Dedifferentiated amniotic fluid mesenchymal stem cell (primary cell): ENCODE measurements at regions not wholly inside any gene's neighbourhood (a gene's known extent, or its start where the extent isn't known, plus 50 kb on each side); places are given as distances from the start of the nearest gene placed in this dataset.
"Not testable (repeated sequence)": the region's sequence is repeated elsewhere in the genome, so short reads cannot be mapped to it uniquely, and the experiment has no call there.

Experiments used
- DNase-seq: peaks from one replicate; pipeline ENCODE4 v3.0.0-alpha.2; 2016; ENCODE audit errors: extremely low spot score

DNA sequence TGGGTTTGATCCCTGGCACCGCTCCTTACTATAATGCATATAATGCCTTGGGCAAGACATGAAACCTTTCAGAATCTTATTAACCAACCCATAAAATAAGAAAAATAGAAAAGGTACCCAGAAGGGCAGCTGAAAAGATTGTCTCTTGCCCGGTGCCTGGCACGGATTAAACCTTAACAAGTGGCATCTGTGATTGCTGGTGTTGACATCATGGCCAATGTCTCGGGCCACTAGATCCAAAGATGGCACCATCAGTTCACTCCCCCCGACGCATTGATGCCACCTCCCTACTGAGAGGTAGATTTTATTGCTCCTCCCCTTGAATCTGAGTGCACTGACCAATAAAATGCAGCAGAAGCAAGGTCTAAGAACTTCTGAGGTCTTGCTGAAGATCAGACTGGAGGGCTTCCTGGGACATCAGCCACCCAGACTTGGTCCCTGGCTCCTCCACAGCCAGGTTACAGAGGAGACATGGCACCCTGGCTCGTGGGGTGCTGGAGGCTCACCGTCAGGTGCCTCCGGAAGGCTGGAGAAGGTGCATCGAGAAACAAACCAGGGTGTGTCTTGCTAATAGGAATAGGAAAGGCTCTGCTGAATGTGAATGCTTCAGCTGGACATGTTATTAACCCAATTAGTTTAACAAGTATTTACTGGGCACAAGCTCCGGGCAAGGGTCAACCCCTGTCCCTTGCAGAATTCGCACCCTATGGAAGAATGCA, 80.0 kb upstream of the COL5A1 start:
- DNase-seq = no peak

DNA sequence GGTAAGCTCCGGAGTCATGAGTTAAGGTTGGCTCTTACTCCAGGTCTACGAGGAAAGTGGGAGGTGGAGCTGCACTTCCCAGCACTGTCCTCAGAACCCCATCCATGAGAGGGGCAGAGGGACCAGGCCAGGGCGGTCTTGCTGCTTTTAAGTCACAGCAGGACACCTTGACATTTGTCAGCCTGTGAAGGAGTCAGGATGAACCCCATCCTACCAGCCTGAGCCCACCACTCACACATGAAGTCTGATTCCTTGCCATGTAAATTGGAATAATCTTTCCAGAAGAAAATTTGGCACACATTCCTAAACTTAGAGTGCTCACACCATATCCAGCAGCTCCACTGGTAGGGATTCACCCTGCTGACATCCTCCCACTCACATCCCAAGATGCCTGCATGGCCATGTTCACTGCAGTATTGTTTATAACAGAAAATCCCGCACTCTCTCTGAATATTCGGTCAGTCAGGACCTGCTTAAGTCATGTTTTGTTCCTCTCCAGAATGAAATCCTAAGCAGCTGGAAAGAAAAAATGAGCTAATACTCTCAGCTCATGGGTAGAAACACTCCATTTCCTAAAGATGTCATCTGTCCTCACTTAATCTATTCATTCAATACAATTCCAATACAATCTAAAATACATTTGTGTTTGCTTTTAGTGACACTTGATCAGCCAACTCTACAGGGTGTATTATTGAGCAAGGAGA, 79.3 kb upstream of the COL5A1 start:
- no peak for DNase-seq

DNA sequence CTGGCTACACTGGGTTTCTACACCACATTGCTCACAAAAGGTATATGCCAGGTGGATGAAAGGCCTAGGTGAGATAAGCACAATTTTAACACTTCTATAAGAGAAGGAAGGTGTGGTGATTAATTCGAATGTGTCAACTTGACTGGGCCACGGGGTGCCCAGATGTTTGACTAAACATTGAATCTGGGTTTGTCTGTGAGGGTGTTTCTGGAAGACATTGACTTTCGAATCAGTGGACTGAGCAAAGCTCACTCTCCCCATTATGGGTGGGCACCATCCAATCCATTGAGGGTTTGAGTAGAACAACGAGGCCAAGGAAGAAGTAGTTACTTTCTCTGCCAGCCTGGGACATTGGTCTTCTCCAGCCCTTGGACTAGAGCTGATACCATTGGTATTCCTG, 78.2 kb upstream of the COL5A1 start:
- no peak for DNase-seq

DNA sequence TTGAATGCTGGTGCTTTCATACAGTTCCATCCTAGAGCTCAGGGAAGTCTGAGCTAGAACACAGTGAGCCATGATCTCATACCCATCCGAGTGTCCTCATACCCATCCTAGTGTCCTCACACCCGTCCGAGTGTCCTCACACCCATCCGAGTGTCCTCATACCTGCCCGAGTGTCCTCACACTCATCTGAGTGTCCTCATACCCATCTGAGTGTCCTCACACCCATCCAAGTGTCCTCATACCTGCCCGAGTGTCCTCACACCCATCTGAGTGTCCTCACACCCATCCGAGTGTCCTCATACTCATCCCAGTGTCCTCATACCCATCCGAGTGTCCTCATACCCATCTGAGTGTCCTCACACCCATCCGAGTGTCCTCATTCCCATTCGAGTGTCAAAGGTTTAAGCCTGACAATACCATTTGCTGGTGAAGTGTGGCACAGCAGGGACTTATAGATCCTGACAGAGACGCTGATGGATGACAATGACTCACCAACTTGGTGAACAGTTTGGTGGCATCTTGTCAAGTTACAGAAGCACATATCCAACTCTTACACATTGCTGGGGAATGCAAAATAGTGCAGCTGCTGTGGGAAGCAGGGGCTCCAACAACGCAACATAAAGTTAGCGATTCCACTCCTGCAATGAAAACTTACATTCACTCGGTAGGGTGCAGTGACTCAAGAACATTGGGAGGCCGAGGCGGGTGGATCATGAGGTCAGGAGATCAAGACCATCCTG, 77.0 kb upstream of the COL5A1 start:
- no peak for DNase-seq

DNA sequence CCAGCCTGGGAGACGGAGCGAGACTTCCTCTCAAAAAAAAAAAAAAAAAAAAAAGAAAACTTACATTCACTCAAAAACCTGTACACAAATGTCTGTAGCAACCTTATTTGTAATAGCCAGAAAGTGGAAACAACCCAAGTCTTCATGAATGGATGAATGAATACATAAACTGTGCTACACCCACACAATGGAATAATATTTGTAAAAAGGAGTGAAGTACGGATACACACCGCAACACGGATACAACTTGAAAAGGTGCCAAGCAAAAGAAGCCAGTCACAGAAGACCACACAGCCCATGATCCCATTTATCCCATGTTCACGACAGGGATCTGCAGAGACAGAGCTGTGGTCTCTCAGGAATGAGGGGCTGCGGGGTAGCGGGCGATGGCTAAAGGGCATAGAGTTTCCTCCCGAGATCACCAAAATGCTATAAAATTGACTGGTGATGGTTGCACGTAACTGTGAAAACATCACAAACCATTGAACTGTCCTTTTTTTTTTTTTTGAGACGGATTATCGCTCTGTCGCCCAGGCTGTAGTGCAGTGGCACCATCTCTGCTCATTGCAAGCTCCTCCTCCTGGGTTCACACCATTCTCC, 76.2 kb upstream of the COL5A1 start:
- no peak for DNase-seq

DNA sequence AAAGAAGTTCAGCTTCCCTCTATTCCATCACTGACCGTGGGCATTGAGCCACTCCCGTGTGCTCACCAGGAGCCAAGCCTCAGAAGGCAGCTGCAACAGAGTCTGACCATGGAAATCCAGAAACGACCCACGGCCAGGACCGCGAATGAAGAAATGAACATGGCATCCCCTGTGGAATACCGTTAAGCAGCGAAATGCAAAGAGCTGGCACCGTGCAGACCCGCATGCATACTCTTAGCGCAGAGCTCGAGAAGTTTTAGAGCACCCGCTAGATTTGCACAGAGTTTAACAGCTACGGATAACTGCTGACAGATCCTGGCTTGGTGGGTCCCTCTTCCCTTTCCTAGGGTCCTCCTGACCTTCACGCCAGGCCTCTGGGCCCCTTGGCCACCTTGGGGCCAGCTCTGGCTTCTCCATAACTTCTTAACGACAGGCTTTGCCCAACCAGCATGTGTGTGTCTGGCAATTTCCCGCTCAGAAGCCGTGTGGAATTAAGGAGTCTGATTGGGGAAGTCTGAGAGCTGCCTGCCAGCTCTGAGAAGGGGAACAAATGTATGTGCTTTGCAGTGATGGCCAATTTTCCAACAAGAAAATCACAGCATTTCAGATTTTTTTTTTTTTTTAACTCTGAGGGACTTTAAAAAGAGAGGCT, 75.3 kb upstream of the COL5A1 start:
- DNase-seq = no peak

DNA sequence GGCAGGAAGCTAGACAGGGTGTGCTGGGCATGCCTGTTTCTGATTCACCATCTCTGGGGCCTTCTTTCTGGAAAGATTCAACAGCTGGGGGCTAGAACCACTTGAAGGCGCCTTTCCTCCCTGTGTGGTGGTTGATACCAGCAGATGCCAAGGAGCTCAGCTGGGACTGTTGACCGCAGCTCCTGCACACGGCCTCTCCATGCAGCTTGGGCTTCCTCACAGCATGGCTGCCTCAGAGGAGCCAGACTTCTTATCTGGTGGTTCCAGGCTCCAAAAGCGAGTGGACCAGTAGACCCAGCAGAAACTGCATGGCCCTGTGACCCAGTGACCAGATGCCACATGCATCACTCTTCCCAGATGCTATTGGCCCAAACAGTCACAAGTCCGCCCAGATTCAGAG, 74.7 kb upstream of the COL5A1 start:
- no peak for DNase-seq

DNA sequence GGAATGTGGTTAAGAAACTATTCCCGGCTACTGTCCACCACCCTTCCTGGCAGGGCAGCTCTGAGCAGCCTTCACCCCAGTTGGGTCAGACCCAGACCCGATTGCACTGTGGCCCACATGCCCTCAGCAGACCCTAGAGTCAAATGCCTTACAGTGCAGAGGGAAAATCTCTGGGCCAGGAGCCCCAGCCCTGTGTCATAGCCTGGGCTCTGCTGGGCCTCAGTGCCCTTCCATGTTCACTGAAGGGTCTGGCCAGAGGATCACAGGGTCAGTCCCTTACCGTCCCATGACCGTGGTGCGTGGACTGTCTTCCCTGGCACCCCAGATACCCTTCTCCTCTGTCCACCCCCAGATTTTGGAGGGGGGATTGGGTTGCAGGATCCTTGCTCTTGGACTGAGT, 73.5 kb upstream of the COL5A1 start:
- no peak for DNase-seq

DNA sequence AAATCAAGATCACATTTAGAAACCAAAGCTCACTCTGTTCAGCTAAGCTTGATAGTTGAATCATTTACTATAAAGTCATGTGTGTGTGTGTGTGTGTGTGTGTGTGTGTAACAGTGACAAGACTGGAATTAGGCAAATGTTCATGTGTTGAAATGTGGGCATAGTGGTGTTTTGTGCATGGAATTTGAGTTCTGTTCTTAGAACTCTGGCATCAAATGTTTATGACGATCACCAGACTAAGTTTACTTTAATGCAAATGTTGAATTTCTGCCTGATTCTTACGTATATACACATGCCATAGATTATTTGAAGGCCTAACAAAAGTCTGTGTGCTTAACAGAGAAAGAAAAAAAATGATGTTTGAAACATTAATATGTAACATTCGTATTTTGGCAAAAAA, 72.8 kb upstream of the COL5A1 start:
- DNase-seq = no peak

DNA sequence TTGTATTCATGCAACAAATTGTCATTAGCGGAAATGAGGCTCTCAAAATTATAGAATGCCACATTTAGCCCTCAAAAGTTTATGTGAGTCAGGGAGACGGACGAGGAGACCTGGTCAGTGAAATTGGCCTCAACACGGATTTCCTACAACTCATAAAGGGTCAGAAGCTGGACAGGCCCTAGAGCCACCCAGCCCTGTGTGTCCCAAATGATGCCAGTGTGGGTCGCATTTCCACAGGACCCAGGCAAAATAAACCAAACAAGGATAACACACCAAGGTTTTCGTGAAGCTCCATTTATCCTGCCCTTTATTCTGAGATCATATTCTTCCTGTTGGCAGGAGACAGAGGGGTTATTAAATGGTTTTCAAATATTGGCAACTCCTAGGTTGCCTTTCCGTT, 72.0 kb upstream of the COL5A1 start:
- no peak for DNase-seq

DNA sequence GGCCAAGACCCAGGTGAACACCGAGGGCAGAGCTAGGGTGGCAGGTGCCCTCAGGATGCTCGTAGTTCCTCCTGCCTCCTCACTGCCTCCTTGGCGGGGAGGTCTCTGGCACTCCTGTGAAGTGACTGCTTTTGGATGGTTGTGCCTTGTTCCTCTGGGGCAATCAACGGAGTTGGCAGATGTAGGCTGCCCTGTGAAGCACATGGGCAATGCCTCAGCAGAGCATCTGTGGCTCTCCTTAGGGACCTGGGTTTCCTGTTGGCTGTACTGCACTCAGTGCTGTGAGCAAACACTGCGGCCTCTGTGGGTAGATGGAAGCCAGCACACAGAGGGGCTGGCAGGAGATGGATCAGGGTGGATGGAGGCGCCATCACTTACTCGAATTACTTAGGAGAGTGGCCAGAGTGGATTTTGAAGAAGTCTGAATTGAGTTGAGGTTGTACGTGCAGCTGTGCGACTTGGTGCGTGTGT, 71.4 kb upstream of the COL5A1 start:
- no peak for DNase-seq

DNA sequence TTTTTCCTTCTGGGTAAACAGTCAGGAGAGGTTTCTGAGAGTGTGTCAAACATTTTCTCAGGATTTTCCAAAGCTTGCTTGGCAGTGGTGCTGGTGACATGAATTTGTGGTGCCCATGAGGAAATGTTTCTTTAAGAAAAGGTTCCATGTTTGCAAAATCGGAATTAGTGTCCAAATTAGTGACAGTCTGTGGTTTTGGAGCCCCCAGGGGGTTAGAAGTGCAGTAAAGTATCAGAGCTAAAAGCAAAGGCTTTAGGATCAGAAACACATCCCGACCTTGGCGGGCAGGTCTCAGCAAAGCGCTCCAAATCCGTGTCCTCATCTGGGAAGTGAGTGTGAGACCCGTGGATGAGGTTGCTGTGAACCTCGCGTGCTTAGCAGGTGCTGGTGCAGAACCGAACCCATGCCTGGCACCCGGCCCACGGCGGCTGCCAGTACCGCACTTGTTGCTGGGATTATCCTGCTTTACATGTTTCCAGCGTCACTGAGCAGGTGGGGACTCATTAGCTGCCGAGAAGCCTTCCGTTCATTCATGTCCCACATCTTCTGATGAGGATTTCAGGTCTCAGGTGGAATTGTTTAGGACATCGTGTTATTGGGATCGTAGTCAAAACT, 70.8 kb upstream of the COL5A1 start:
- no peak for DNase-seq

DNA sequence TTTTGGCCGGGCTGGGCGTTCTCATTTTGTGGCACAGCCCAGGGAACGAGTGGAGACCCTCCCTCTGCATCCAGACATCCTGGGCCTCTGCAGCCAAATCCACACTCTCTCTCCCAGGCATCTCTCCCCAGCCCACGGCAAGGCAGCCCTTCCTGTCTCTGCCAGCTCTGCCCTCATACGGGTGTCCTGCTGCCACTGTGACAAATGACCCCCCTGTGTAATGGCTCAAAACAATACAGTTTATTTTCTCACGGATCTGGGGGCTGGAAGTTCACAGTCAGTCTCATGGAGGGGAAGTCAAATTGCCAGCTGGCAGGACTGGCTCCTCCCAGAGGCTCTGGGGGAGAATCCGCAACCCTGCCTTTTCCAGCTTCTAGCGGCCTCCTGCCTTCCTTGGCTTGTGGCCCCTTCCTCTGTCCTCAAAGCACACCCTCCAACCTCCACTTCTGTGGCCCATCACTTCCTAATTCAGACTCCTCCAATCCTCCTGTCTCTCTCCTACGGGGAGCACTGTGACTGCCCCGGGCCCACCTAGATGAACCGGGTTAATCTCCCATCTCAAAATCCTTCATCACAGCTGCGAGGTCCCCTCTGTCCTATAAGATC, 70.2 kb upstream of the COL5A1 start:
- no peak for DNase-seq

DNA sequence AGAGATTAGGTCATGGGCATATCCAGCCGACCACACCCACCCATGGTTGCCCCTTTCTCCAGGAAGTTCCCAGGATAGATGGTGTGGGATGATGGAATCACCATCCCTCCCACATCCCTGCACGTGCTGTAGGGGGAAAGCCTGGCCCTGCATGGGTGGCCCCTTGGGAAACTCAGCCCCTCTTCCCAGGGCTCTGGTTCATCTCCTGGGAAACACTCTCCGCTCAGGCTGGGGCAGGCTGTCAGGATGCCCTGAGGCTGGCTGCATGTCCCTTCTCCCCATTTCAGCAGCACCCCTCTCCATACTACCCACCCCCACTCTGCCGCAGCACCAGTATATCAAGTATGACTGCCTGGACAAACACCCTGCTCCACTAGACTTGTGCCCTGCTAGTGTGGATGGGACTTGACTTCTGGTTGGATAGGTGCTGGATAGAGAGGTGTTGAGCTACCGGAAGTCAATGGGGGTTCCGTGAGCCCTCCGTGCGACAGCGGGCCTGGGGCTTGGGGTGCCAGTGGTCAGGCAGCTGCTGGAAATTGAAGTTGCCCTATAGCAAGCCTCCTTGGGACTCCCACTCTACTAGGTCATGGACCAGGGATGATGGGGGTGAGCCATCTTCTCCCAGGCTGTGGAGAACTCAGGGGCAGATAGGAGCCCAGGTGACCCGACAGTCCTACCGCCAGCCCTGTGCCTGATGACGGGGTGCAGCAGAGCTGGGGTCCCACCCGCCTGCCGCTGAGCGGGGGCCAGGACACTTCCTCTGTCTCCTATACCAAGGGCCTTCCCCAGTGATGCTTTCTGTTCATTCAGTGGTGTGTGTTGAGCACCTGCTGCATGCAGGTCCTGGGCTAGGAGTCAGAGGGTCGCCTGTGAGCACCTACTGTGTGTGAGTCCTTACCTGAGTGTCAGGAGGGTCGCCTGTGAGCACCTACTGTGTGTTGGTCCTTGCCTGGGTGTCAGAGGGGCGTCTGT, 69.4 kb upstream of the COL5A1 start:
- no peak for DNase-seq

DNA sequence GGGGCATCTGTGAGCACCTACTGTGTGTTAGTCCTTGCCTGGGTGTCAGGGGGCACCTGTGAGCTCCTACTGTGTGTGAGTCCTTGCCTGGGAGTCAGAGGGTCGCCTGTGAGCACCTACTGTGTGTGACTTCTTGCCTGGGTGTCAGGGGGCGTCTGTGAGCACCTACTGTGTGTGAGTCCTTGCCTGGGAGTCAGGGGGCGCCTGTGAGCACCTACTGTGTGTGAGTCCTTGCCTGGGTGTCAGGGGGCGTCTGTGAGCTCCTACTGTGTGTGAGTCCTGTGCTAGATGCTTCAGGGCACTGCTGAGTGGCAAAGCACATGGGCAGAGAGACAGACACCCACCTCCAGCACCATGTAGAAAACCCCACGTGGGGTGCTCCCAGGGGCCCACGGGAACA, 66.9 kb upstream of the COL5A1 start:
- DNase-seq = not testable (repeated sequence)

DNA sequence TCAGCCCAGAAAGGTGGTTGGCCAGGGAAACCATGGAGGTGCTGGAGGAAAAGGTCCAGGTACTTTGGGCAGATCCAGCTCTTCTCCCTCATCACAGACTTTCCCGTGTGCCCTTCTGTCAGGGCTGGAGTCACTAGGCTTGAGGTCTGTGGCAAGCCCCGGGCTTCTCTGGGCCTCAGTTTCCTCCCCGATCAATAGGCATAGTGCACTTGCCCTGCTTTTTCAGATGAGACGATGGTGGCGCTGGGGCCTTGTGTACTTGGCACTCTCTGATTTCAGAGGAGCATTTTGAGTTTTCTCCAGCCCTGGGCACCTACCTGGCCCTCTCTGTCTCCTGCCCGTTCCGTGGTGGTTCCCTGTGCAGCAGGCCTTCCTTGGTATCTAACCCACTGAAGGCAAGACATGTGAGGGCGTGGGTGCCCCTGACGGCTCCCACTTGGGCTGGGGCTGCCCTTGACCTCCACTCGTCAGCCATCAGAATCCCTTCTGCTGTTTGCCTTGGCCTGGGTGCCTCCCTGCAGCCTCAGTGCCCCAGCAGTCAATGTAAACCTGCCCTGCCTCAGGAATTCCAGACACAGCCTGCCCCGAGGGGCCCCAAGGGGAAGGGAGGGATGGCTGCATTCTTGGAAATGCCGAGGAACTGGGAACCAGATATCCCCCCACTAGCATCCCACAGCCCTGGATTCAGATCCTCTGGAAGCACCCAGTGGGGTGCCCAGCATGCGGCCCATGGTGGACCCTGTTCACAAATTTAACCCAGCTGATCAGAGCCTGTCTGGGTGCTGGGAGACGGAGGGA, 66.3 kb upstream of the COL5A1 start:
- DNase-seq = no peak

DNA sequence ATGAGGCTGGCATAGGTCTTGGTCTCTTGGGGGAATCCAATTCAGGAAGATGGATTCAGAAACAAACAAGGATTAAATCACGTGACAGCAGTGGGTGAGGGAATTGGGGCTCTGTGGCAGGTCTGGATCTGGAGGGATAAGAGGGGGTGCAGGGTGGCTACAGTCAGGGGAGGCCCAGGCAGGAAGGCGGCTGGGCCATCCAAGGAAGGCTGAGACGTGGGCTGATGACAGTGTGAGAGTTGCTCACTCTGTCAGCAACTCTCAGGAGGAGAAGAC, 65.8 kb upstream of the COL5A1 start:
- no peak for DNase-seq

DNA sequence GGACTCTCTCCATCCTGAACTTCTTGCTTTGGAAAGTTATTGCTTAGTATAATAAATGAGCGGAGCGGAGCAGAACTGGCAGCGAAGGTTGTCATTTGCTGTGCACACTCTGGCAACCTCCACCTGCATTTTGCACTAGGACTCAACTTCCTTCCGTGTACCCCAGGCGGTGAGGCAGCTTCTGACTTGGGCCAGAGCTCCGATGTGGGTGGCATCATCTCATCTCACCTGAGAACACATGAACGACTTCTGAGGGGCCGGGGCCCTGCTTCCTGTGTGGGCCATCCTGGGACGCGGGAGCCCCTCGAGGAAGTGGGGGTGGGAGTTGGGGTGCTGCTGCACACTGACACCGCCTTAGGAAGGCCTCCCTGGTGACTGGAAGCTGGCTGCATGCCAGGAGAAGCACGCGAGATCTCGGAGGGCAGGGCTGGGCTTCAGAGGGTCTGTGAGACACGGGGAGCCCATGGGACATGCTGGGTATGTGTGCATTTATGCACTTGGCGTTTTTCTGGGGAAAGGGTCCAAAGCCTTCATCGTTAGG, 56.5 kb upstream of the COL5A1 start:
- no peak for DNase-seq
